Astrocyte (in vitro differentiated cells and primary cell): ENCODE measurements at regions not wholly inside any gene's neighbourhood (a gene's known extent, or its start where the extent isn't known, plus 50 kb on each side); places are given as distances from the start of the nearest gene placed in this dataset.
"Not testable (repeated sequence)": the region's sequence is repeated elsewhere in the genome, so short reads cannot be mapped to it uniquely, and the experiment has no call there.

Experiments
- DNase-seq: peaks from one replicate; pipeline ENCODE4 v3.0.0-alpha.2; 2010; ENCODE audit warnings: low read depth
- FAIRE-seq: peaks from 2 replicates; lab custom pipeline; 2011; peaks lifted over from hg19 to GRCh38; lab: Jason Lieb, UNC
- H2AFZ ChIP-seq: 2 replicates; pipeline ENCODE4 v1.6.0; 2012; ENCODE audit warnings: low read depth, low read length, inconsistent platforms
- H3K27ac ChIP-seq: 2 replicates; pipeline ENCODE4 v1.5.1; 2011; ENCODE audit warnings: low read depth, low read length, inconsistent platforms
- H3K27me3 ChIP-seq: 2 replicates; pipeline ENCODE4 v1.6.0; 2011; ENCODE audit warnings: low read length, inconsistent platforms; ENCODE audit not compliant: insufficient read depth
- H3K36me3 ChIP-seq: 2 replicates; pipeline ENCODE4 v1.5.1; 2011; ENCODE audit warnings: low read length, inconsistent platforms; ENCODE audit not compliant: insufficient read depth
- H3K4me1 ChIP-seq: 2 replicates; pipeline ENCODE4 v1.5.1; 2011; ENCODE audit warnings: low read length, inconsistent platforms; ENCODE audit not compliant: insufficient read depth
- H3K4me2 ChIP-seq: 2 replicates; pipeline ENCODE4 v1.6.0; 2012; ENCODE audit warnings: low read length, inconsistent platforms
- H3K4me3 ChIP-seq: 2 replicates; pipeline ENCODE4 v1.5.1; 2011; ENCODE audit warnings: low read depth, mild to moderate bottlenecking, low read length, inconsistent platforms; ENCODE audit not compliant: insufficient read depth
- H3K79me2 ChIP-seq: 2 replicates; pipeline ENCODE4 v1.6.0; 2012; ENCODE audit warnings: mild to moderate bottlenecking, low read length, inconsistent platforms; ENCODE audit not compliant: insufficient read depth
- H3K9ac ChIP-seq: 2 replicates; pipeline ENCODE4 v1.6.0; 2012; ENCODE audit warnings: mild to moderate bottlenecking, low read length, inconsistent platforms
- H3K9me3 ChIP-seq: 2 replicates; pipeline ENCODE4 v1.5.1; 2012; ENCODE audit warnings: low read depth, mild to moderate bottlenecking, low read length, inconsistent platforms; ENCODE audit not compliant: insufficient read depth
- H4K20me1 ChIP-seq: 2 replicates; pipeline ENCODE4 v1.6.0; 2012; ENCODE audit warnings: low read length, inconsistent platforms; ENCODE audit not compliant: insufficient read depth
- H3K27ac Mint-ChIP-seq: one replicate; pipeline ENCODE4 v1.8.0; 2021; ENCODE audit warnings: mild to moderate bottlenecking, mixed read lengths; ENCODE audit not compliant: unreplicated experiment
- H3K27me3 Mint-ChIP-seq: one replicate; pipeline ENCODE4 v1.8.0; 2021; ENCODE audit warnings: low read depth, mixed read lengths; ENCODE audit not compliant: unreplicated experiment
- H3K36me3 Mint-ChIP-seq: one replicate; pipeline ENCODE4 v1.8.0; 2021; ENCODE audit warnings: low read depth, mixed read lengths; ENCODE audit not compliant: unreplicated experiment
- H3K4me1 Mint-ChIP-seq: one replicate; pipeline ENCODE4 v1.8.0; 2021; ENCODE audit warnings: low read depth, mixed read lengths; ENCODE audit not compliant: unreplicated experiment
- H3K4me3 Mint-ChIP-seq: one replicate; pipeline ENCODE4 v1.8.0; 2021; ENCODE audit warnings: mild to moderate bottlenecking, moderate library complexity, mixed read lengths; ENCODE audit not compliant: unreplicated experiment
- H3K9me3 Mint-ChIP-seq: one replicate; pipeline ENCODE4 v1.8.0; 2021; ENCODE audit warnings: mild to moderate bottlenecking, mixed read lengths; ENCODE audit not compliant: unreplicated experiment
- CTCF ChIP-seq: IDR thresholded peaks from 2 replicates; pipeline ENCODE4 v1.5.1; 2011; ENCODE audit warnings: low read depth, mild to moderate bottlenecking, inconsistent platforms, low read length, moderate library complexity; ENCODE audit not compliant: insufficient read depth
- EZH2 ChIP-seq: IDR thresholded peaks from 2 replicates; pipeline ENCODE4 v1.6.1; 2012; ENCODE audit warnings: mild to moderate bottlenecking, low read length, inconsistent platforms; ENCODE audit not compliant: insufficient read depth

DNA sequence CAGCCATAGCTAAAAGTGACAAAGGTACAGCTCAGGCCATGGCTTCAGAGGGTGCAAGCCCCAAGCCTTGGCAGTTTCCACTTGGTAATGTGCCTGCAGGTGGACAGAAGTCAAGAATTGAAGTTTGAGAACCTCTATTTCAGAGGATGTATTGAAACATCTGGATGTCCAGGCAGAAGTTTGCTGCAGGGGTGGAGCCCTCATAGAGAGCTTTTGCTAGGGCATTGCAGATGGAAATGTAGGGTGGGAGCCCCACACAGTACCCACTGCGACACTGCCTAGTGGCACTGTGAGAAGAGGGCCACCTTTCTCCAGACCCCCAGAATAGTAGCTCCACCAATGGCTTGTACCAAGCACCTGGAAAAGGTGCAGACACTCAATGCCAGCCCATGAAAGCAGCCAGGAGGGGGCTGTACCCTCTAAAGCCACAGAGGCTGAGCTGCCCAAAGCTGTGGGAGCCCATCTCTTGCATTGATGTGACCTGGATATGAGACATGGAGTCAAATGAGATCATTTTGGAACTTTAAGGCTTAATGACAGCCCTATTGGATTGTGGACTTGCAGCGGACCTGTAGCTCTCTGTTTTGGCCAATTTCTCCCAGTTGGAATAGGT lies 1299.4 kb upstream of the MAP3K7 start:
- Histone ChIP-seq H3K27me3 (no peaks in the 10 kb centered on the region), H3K79me2 (no peaks in the 10 kb centered on the region), H3K27ac (no peak overlapping the region), H3K4me2 (no peak overlapping the region), H3K36me3 (no peaks in the 10 kb centered on the region), H2AFZ (no peak overlapping the region), H3K9me3 (peaks cover 6% of the 10 kb centered on the region), H3K9ac (no peak overlapping the region), H4K20me1 (no peaks in the 10 kb centered on the region), H3K4me3 (no peak overlapping the region), H3K4me1 (no peaks in the 10 kb centered on the region)
- Mint-ChIP-seq H3K36me3 (peaks cover 1% of the 10 kb centered on the region), H3K4me1 (no peaks in the 10 kb centered on the region), H3K9me3 (peaks cover 13% of the 10 kb centered on the region), H3K27me3 (no peaks in the 10 kb centered on the region), H3K4me3 (no peak overlapping the region), H3K27ac (no peak overlapping the region)
- FAIRE-seq (no peak), DNase-seq (no peak)
- TF ChIP-seq CTCF (no peak), EZH2 (no peak)

GRCh38 chr6:91881791-91882190 lies 1294.9 kb upstream of the MAP3K7 start:
- not testable (repeated sequence) for DNase-seq, H4K20me1 ChIP-seq, H3K4me1 Mint-ChIP-seq, H3K9me3 ChIP-seq, H3K27ac Mint-ChIP-seq, H3K4me1 ChIP-seq, H3K4me3 Mint-ChIP-seq, H3K4me3 ChIP-seq, H2AFZ ChIP-seq, H3K79me2 ChIP-seq, H3K27ac ChIP-seq, H3K27me3 Mint-ChIP-seq, H3K9ac ChIP-seq, H3K36me3 Mint-ChIP-seq, H3K27me3 ChIP-seq, FAIRE-seq, H3K36me3 ChIP-seq, H3K4me2 ChIP-seq, H3K9me3 Mint-ChIP-seq

GRCh38 chr6:91879386-91879995 lies 1292.6 kb upstream of the MAP3K7 start:
- no peaks in the 10 kb centered on the region for H3K27me3 Mint-ChIP-seq
- Histone ChIP-seq H3K27ac (no peak overlapping the region), H4K20me1 (no peaks in the 10 kb centered on the region), H3K79me2 (no peaks in the 10 kb centered on the region), H3K4me2 (no peak overlapping the region), H2AFZ (no peak overlapping the region), H3K4me1 (no peaks in the 10 kb centered on the region), H3K36me3 (no peaks in the 10 kb centered on the region), H3K9ac (no peak overlapping the region), H3K27me3 (no peaks in the 10 kb centered on the region), H3K9me3 (no peaks in the 10 kb centered on the region), H3K4me3 (no peak overlapping the region)
- H3K36me3 Mint-ChIP-seq = peaks cover 1% of the 10 kb centered on the region
- no peaks in the 10 kb centered on the region for H3K4me1 Mint-ChIP-seq
- H3K9me3 Mint-ChIP-seq = peaks cover 3% of the 10 kb centered on the region
- FAIRE-seq = no peak
- no peak for DNase-seq
- TF ChIP-seq EZH2 (no peak), CTCF (no peak)
- H3K27ac Mint-ChIP-seq = no peak overlapping the region
- no peak overlapping the region for H3K4me3 Mint-ChIP-seq
